ENCODE measurements at regions not wholly inside any gene's neighbourhood (a gene's known extent, or its start where the extent isn't known, plus 50 kb on each side); places are given as distances from the start of the nearest gene placed in this dataset.

- BruUV-seq (replicated peaks) = no TSS peak
- Histone ChIP-seq H3K4me1 (replicated peaks in 1 of 2; ENCODE audit: control insufficient read depth in 2 of 2, insufficient read depth in 2 of 2, low read length in 2 of 2) (no peaks in the 10 kb centered on the region), H3K4me2 (ENCODE audit: insufficient read depth, low read length) (no peak overlapping the region), H4K20me1 (replicated peaks; ENCODE audit: control insufficient read depth, insufficient read depth, low read length) (no peaks in the 10 kb centered on the region), H3K9ac (ENCODE audit: insufficient read depth in 1 of 2, low read depth in 2 of 2, low read length in 2 of 2) (no peak overlapping the region), H3K27me3 (ENCODE audit: control insufficient read depth in 2 of 2, insufficient read depth in 2 of 2, low read length in 2 of 2) (peaks cover 0 to 5% of the 10 kb centered on the region in 2 experiments; a peak in 1 of 5 replicates), H3K9me3 (replicated peaks; ENCODE audit: control insufficient read depth, insufficient read depth, low read depth, low read length) (no peaks in the 10 kb centered on the region), H2AFZ (ENCODE audit: low read depth, low read length) (no peak overlapping the region), H3K27ac (ENCODE audit: extremely low read depth, low read depth, low read length) (no peak overlapping the region), H3K36me3 (ENCODE audit: control insufficient read depth, insufficient read depth, low read length) (no peaks in the 10 kb centered on the region), H3K79me2 (ENCODE audit: control insufficient read depth, insufficient read depth, low read length) (no peaks in the 10 kb centered on the region), H3K4me3 (no peak overlapping the region), H3K9me1 (ENCODE audit: control insufficient read depth, insufficient read depth, low read length) (no peaks in the 10 kb centered on the region)
- 0% methylated on average over 3 of the region's 3 CpGs for WGBS (ENCODE audit: insufficient coverage, low coverage, missing lambda C conversion rate)
- ATAC-seq (no peak), DNase-seq (ENCODE audit: extremely low read depth in 1 of 4, low spot score in 3 of 4) (no peak), FAIRE-seq (no peak)
- CTCF ChIA-PET (ENCODE audit: low intra/inter-chr PET ratio) = no interaction called here
- in situ Hi-C loops (cut with MboI) = no loop called here
- intact Hi-C loops (cut with micrococcal nuclease) = no loop called here
- POLR2A ChIA-PET = no interaction called here
- TF ChIP-seq SMARCA5 (IDR thresholded peaks at IDR 0.05) = no peak
- no peak for TF ChIP-seq RBM22 (IDR thresholded peaks at IDR 0.05; ENCODE audit: low read depth, low read length, poor library complexity, severe bottlenecking)
- no peak for TF ChIP-seq MAFF (IDR thresholded peaks at IDR 0.05; ENCODE audit: low read length)
- TF ChIP-seq ZNF586 (CRISPR knock-in tag; conservative IDR thresholded peaks at IDR 0.05) = no peak
- TF ChIP-seq PHF21A (IDR thresholded peaks at IDR 0.05; ENCODE audit: borderline replicate concordance, low read depth) = no peak
- TF ChIP-seq RBM25 (IDR thresholded peaks at IDR 0.05; ENCODE audit: low read depth, low read length, severe bottlenecking) = no peak
- TF ChIP-seq ZFX (CRISPR knock-in tag; IDR thresholded peaks at IDR 0.05) = no peak
- TF ChIP-seq SREBF1 (IDR thresholded peaks at IDR 0.05; ENCODE audit: borderline replicate concordance, low read depth, low read length) = no peak
- TF ChIP-seq STAG1 (CRISPR knock-in tag; IDR thresholded peaks at IDR 0.05; ENCODE audit: borderline replicate concordance) = no peak
- TF ChIP-seq BRF1 (IDR thresholded peaks at IDR 0.05; ENCODE audit: borderline replicate concordance, extremely low read depth, insufficient read length) = no peak
- no peak for TF ChIP-seq TARDBP (IDR thresholded peaks at IDR 0.05)
- no peak for TF ChIP-seq CHD1 (IDR thresholded peaks at IDR 0.05; ENCODE audit: low read length)
- TF ChIP-seq, protein P1, sequence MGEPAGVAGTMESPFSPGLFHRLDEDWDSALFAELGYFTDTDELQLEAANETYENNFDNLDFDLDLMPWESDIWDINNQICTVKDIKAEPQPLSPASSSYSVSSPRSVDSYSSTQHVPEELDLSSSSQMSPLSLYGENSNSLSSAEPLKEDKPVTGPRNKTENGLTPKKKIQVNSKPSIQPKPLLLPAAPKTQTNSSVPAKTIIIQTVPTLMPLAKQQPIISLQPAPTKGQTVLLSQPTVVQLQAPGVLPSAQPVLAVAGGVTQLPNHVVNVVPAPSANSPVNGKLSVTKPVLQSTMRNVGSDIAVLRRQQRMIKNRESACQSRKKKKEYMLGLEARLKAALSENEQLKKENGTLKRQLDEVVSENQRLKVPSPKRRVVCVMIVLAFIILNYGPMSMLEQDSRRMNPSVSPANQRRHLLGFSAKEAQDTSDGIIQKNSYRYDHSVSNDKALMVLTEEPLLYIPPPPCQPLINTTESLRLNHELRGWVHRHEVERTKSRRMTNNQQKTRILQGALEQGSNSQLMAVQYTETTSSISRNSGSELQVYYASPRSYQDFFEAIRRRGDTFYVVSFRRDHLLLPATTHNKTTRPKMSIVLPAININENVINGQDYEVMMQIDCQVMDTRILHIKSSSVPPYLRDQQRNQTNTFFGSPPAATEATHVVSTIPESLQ (CRISPR knock-in tag; IDR thresholded peaks at IDR 0.05) = no peak
- TF ChIP-seq ARID4B (CRISPR knock-in tag; IDR thresholded peaks at IDR 0.05) = no peak
- TF ChIP-seq RBBP5 (IDR thresholded peaks at IDR 0.05; ENCODE audit: borderline replicate concordance, insufficient read depth, low read length, poor library complexity, severe bottlenecking) = no peak
Measured at GRCh38 chr4:24143741-24144140, 253.9 kb upstream of the PPARGC1A start.
